ENCODE measurements at regions not wholly inside any gene's neighbourhood (a gene's known extent, or its start where the extent isn't known, plus 50 kb on each side); places are given as distances from the start of the nearest gene placed in this dataset.

- intact Hi-C loops (cut with DNase I) = loop anchor here in 1 of 2 donors (10.0 kb wide), 1 partner anchor 289 kb away; no protein-coding TSS in a partner anchor
- 62 to 77% (median 72%) methylated on average over 5 of the region's 5 CpGs for WGBS, 4 donors
- no peak for TF ChIP-seq CTCF (IDR thresholded peaks at IDR 0.05)
- no peak for TF ChIP-seq POLR2A (IDR thresholded peaks at IDR 0.05)
Observed at GRCh38 chr4:31375936-31376335, 655.8 kb downstream of the PCDH7 start.

GRCh38 chr4:31379364-31379763 is 659.2 kb downstream of the PCDH7 start:
- intact Hi-C loops (cut with DNase I) = loop anchor here in 1 of 2 donors (10.0 kb wide), 1 partner anchor 285 kb away; no protein-coding TSS in a partner anchor
- 71 to 83% (median 75%) methylated on average over 2 of the region's 2 CpGs for WGBS, 4 donors
- no peak for DNase-seq
- H3K36me3 ChIP-seq (replicated peaks in 1 of 2) = no peaks in the 10 kb centered on the region
- no peak overlapping the region for H3K4me3 ChIP-seq
- no peak overlapping the region for H3K27ac ChIP-seq
- no peaks in the 10 kb centered on the region for H3K27me3 ChIP-seq
- TF ChIP-seq CTCF (IDR thresholded peaks at IDR 0.05) (no peak), POLR2A (IDR thresholded peaks at IDR 0.05) (no peak)
- H3K9me3 ChIP-seq (replicated peaks in 1 of 3) = no peaks in the 10 kb centered on the region
- H3K4me1 ChIP-seq (replicated peaks in 1 of 2) = no peaks in the 10 kb centered on the region

More at GRCh38 chr4:31375936-31376335, 655.8 kb downstream of the PCDH7 start:
- H3K36me3 ChIP-seq (replicated peaks in 1 of 2) = no peaks in the 10 kb centered on the region
- H3K4me3 ChIP-seq = no peak overlapping the region
- no peaks in the 10 kb centered on the region for H3K4me1 ChIP-seq (replicated peaks in 1 of 2)
- no peaks in the 10 kb centered on the region for H3K9me3 ChIP-seq (replicated peaks in 1 of 3)
- H3K27me3 ChIP-seq = no peaks in the 10 kb centered on the region
- no peak for DNase-seq
- no peak overlapping the region for H3K27ac ChIP-seq

GRCh38 chr4:31383767-31384166 is 663.6 kb downstream of the PCDH7 start:
- no peaks in the 10 kb centered on the region for H3K9me3 ChIP-seq (replicated peaks in 1 of 3)
- WGBS, 4 donors = 68 to 74% (median 71%) methylated on average over 2 of the region's 2 CpGs
- intact Hi-C loops (cut with DNase I) = no loop called here
- DNase-seq = no peak
- TF ChIP-seq CTCF (IDR thresholded peaks at IDR 0.05) = no peak
- TF ChIP-seq POLR2A (IDR thresholded peaks at IDR 0.05) = no peak
- H3K4me3 ChIP-seq = no peak overlapping the region
- H3K36me3 ChIP-seq (replicated peaks in 1 of 2) = no peaks in the 10 kb centered on the region
- H3K27me3 ChIP-seq = no peaks in the 10 kb centered on the region
- H3K27ac ChIP-seq = no peak overlapping the region
- no peaks in the 10 kb centered on the region for H3K4me1 ChIP-seq (replicated peaks in 1 of 2)

GRCh38 chr4:31390849-31391248 is 670.7 kb downstream of the PCDH7 start:
- Histone ChIP-seq H3K27ac (no peak overlapping the region), H3K27me3 (no peaks in the 10 kb centered on the region), H3K36me3 (replicated peaks in 1 of 2) (no peaks in the 10 kb centered on the region), H3K4me1 (replicated peaks in 1 of 2) (no peaks in the 10 kb centered on the region), H3K4me3 (no peak overlapping the region), H3K9me3 (replicated peaks in 1 of 3) (no peaks in the 10 kb centered on the region)
- no peak for DNase-seq
- intact Hi-C loops (cut with DNase I) = no loop called here
- no peak for TF ChIP-seq POLR2A (IDR thresholded peaks at IDR 0.05)
- no peak for TF ChIP-seq CTCF (IDR thresholded peaks at IDR 0.05)

Measured in adrenal gland (tissue), 9 donors.